Kidney epithelial cell (primary cell): ENCODE measurements at regions not wholly inside any gene's neighbourhood (a gene's known extent, or its start where the extent isn't known, plus 50 kb on each side); places are given as distances from the start of the nearest gene placed in this dataset.

Source experiments
- DNase-seq: peaks from one replicate; pipeline ENCODE4 v3.0.0-alpha.2; 2010; ENCODE audit warnings: low read depth
- H3K27me3 ChIP-seq: 2 replicates; pipeline ENCODE4 v1.6.0; 2011; ENCODE audit warnings: low read length; ENCODE audit not compliant: control insufficient read depth, insufficient read depth
- H3K36me3 ChIP-seq: 2 replicates; pipeline ENCODE4 v1.5.1; 2011; ENCODE audit warnings: low read length; ENCODE audit not compliant: control insufficient read depth, insufficient read depth
- H3K4me3 ChIP-seq: 2 replicates; pipeline ENCODE4 v1.5.1; 2011; ENCODE audit warnings: low read depth, mild to moderate bottlenecking, control low read depth, low read length
- CTCF ChIP-seq: IDR thresholded peaks from 2 replicates; pipeline ENCODE4 v1.5.1; 2011; ENCODE audit warnings: mild to moderate bottlenecking, moderate library complexity, low read length, control low read depth, inconsistent platforms; ENCODE audit not compliant: insufficient read depth, poor library complexity, severe bottlenecking

DNA sequence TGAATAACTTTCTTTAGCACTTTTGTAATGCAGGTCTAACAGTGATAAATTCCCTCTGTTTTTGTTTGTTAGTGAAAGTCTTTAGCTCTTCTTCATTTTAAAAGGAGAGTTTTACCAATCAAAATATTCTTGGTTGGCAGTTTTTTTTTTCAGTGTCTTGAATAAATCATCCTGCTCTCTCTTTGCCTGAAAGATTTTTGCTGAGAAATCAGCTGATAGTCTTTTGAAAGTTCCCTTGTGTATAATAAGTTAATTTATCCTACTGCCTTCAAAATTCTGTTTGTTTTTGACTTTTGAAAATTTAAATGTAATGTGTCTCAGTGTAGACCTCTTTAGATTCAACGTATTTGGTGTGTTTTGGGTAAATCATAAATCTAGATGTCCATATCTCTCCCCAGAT, 205.7 kb upstream of the NXPH2 start:
- no peak for TF ChIP-seq CTCF
- Histone ChIP-seq H3K4me3 (no peak overlapping the region), H3K27me3 (no peaks in the 10 kb centered on the region), H3K36me3 (no peaks in the 10 kb centered on the region)
- no peak for DNase-seq

DNA sequence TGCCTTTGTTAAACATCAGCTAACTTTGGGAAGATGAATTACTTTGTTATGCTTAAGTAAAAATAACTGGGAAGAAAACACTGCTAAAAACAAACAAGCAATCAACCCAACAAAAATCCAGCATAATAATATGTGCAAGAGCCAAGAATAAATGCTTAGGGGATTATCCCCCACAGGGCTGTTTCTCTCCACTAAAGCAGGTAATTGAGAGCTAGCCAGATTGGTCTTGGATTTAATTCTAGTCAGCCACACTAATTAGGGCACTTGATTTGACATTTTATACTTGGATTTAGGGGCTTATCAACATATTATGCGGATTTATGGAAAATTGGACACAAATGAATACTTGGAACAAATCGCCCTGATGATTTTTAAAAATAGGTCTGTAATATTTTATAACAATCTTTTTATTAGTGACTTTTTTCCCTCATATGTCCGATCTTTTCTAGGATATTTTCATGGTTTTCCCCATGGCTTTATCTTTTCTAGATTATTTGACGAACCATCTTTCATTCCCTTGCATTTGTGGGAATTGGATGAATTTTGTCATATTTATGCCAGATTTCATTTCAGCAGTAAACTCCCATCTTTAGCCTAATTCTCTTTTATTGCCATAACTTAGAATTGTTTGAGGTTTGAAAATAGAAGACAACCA, 199.1 kb upstream of the NXPH2 start:
- no peak overlapping the region for H3K4me3 ChIP-seq
- DNase-seq = no peak
- H3K27me3 ChIP-seq = no peaks in the 10 kb centered on the region
- no peaks in the 10 kb centered on the region for H3K36me3 ChIP-seq
- TF ChIP-seq CTCF = no peak

GRCh38 chr2:138974651-138975050, 194.5 kb upstream of the NXPH2 start:
- Histone ChIP-seq H3K4me3 (no peak overlapping the region), H3K27me3 (no peaks in the 10 kb centered on the region), H3K36me3 (no peaks in the 10 kb centered on the region)
- no peak for TF ChIP-seq CTCF
- peak; percentile 39 for DNase-seq

- H3K4me3 ChIP-seq = no peak overlapping the region
- no peaks in the 10 kb centered on the region for H3K27me3 ChIP-seq
- DNase-seq = peak; percentile 2
- no peak for TF ChIP-seq CTCF
- no peaks in the 10 kb centered on the region for H3K36me3 ChIP-seq
These were observed 184.2 kb upstream of the NXPH2 start for GRCh38 chr2:138964418-138964817.

GRCh38 chr2:138962686-138963085, 182.5 kb upstream of the NXPH2 start:
- TF ChIP-seq CTCF = no peak
- no peak for DNase-seq
- Histone ChIP-seq H3K36me3 (no peaks in the 10 kb centered on the region), H3K27me3 (no peaks in the 10 kb centered on the region), H3K4me3 (no peak overlapping the region)

- Histone ChIP-seq H3K36me3 (no peaks in the 10 kb centered on the region), H3K4me3 (no peak overlapping the region), H3K27me3 (no peaks in the 10 kb centered on the region)
- no peak for TF ChIP-seq CTCF
- DNase-seq = no peak
These were observed 180.0 kb upstream of the NXPH2 start for GRCh38 chr2:138960191-138960590.
